NCI-H460 (cell line): ENCODE measurements at regions not wholly inside any gene's neighbourhood (a gene's known extent, or its start where the extent isn't known, plus 50 kb on each side); places are given as distances from the start of the nearest gene placed in this dataset.
"Not testable (repeated sequence)": the region's sequence is repeated elsewhere in the genome, so short reads cannot be mapped to it uniquely, and the experiment has no call there.

ENCODE experiments used
- DNase-seq: peaks from one replicate; pipeline ENCODE4 v3.0.0-alpha.2; 2016; ENCODE audit warnings: low read depth; ENCODE audit errors: extremely low read depth

- no peak for DNase-seq
Measured at GRCh38 chr22:23501261-23501619, 78.8 kb downstream of the IGLL1 start.

GRCh38 chr22:23500508-23501260 is 79.4 kb downstream of the IGLL1 start:
- DNase-seq: no peak

GRCh38 chr22:23499845-23500500 is 80.1 kb downstream of the IGLL1 start:
- no peak for DNase-seq

GRCh38 chr22:23498811-23499798 is 81.0 kb downstream of the IGLL1 start:
- no peak for DNase-seq

GRCh38 chr22:23497889-23498288 is 82.2 kb downstream of the IGLL1 start:
- not testable (repeated sequence) for DNase-seq

- no peak for DNase-seq
Measured at GRCh38 chr22:23497016-23497885, 82.8 kb downstream of the IGLL1 start.

GRCh38 chr22:23496445-23496833 is 83.7 kb downstream of the IGLL1 start:
- DNase-seq: no peak

- no peak for DNase-seq
Measured at GRCh38 chr22:23495614-23496444, 84.3 kb downstream of the IGLL1 start.

- no peak for DNase-seq
Measured at GRCh38 chr22:23494930-23495266, 85.2 kb downstream of the IGLL1 start.

- DNase-seq: no peak
Measured at GRCh38 chr22:23485490-23485889, 94.6 kb downstream of the IGLL1 start.

- no peak for DNase-seq
Measured at GRCh38 chr22:23484651-23485050, 95.4 kb downstream of the IGLL1 start.

GRCh38 chr22:23481369-23481768 is 98.7 kb downstream of the IGLL1 start:
- DNase-seq: no peak

GRCh38 chr22:23478175-23478574 is 101.9 kb downstream of the IGLL1 start:
- DNase-seq: no peak

- not testable (repeated sequence) for DNase-seq
Measured at GRCh38 chr22:23474531-23474930, 105.6 kb downstream of the IGLL1 start.

- DNase-seq: no peak
Measured at GRCh38 chr22:23473901-23474300, 106.2 kb downstream of the IGLL1 start.

GRCh38 chr22:23472376-23472775 is 107.7 kb downstream of the IGLL1 start:
- DNase-seq: not testable (repeated sequence)

- DNase-seq: no peak
Measured at GRCh38 chr22:23471698-23472097, 108.4 kb downstream of the IGLL1 start.

- no peak for DNase-seq
Measured at GRCh38 chr22:23470811-23471389, 109.2 kb downstream of the IGLL1 start.

GRCh38 chr22:23467721-23468294 is 112.3 kb downstream of the IGLL1 start:
- no peak for DNase-seq
